ENCODE measurements at regions not wholly inside any gene's neighbourhood (a gene's known extent, or its start where the extent isn't known, plus 50 kb on each side); places are given as distances from the start of the nearest gene placed in this dataset.

DNA sequence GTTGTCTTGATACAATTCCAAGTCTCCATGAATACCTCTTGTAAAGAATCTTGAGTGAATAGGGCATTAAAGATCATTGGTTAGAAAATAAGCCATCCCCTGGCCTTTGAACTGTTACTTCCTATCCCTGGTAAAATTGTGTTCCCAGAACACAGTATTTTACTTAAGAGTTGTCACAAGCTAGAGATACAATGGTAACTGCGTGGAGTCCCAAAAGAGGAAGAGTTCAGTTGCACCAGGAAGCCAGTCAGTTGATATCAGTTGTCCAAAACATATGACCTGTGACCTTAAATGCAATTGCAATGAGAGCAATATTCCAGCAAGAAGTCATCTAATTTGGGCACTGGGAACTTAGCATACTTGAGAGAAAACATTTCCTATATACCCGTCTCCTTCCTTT, 117.3 kb downstream of the NEDD1 start:
- H3K4me3 Mint-ChIP-seq (ENCODE audit: unreplicated experiment) = no peak overlapping the region
- no peak for TF ChIP-seq EZH2 (IDR thresholded peaks at IDR 0.05; ENCODE audit: insufficient read depth, low read length)
- TF ChIP-seq, protein P1, sequence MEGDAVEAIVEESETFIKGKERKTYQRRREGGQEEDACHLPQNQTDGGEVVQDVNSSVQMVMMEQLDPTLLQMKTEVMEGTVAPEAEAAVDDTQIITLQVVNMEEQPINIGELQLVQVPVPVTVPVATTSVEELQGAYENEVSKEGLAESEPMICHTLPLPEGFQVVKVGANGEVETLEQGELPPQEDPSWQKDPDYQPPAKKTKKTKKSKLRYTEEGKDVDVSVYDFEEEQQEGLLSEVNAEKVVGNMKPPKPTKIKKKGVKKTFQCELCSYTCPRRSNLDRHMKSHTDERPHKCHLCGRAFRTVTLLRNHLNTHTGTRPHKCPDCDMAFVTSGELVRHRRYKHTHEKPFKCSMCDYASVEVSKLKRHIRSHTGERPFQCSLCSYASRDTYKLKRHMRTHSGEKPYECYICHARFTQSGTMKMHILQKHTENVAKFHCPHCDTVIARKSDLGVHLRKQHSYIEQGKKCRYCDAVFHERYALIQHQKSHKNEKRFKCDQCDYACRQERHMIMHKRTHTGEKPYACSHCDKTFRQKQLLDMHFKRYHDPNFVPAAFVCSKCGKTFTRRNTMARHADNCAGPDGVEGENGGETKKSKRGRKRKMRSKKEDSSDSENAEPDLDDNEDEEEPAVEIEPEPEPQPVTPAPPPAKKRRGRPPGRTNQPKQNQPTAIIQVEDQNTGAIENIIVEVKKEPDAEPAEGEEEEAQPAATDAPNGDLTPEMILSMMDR (IDR thresholded peaks at IDR 0.05; ENCODE audit: insufficient read depth, low read depth, low read length) = no peak
- no peaks in the 10 kb centered on the region for H3K36me3 Mint-ChIP-seq (ENCODE audit: low read depth, unreplicated experiment)
- Histone ChIP-seq H3K9me3 (ENCODE audit: insufficient read depth, low read depth, low read length) (no peaks in the 10 kb centered on the region), H3K4me2 (ENCODE audit: low read length) (no peak overlapping the region), H3K27me3 (ENCODE audit: insufficient read depth, low read length) (no peaks in the 10 kb centered on the region), H3K9ac (ENCODE audit: low read length) (no peak overlapping the region), H3K36me3 (ENCODE audit: insufficient read depth, low read length) (no peaks in the 10 kb centered on the region), H3K27ac (ENCODE audit: low read depth, low read length) (no peak overlapping the region), H3K4me1 (ENCODE audit: insufficient read depth, low read length) (no peaks in the 10 kb centered on the region), H4K20me1 (ENCODE audit: insufficient read depth, low read length) (no peaks in the 10 kb centered on the region), H3K4me3 (ENCODE audit: insufficient read depth, low read depth, low read length) (no peak overlapping the region), H2AFZ (ENCODE audit: low read depth, low read length) (no peak overlapping the region), H3K79me2 (ENCODE audit: insufficient read depth, low read length) (no peaks in the 10 kb centered on the region)
- FAIRE-seq = no peak
- H3K27ac Mint-ChIP-seq (ENCODE audit: unreplicated experiment) = no peak overlapping the region
- no peaks in the 10 kb centered on the region for H3K9me3 Mint-ChIP-seq (ENCODE audit: unreplicated experiment)
- no peak for DNase-seq (ENCODE audit: low read depth)
- H3K27me3 Mint-ChIP-seq (ENCODE audit: low read depth, unreplicated experiment) = no peaks in the 10 kb centered on the region
- H3K4me1 Mint-ChIP-seq (ENCODE audit: low read depth, unreplicated experiment) = no peaks in the 10 kb centered on the region

DNA sequence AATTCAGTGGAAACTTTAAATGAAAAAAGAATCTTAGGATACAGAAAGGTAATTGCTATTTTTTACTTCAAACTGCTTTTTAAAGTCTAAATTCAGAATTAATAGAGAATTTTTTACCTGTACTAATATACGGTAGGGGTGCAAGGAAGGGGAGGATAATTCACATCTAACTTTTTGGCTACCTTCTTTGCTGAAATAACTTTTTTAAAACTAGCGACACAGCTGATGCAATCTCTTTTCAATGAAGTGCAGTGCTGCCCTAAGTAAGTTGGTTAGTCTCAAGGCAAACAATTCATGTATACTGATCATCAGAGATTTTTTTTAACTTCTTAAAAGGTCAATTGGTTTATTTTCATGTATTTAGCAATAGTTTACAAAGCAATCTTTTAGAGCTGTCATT, 119.8 kb downstream of the NEDD1 start:
- no peaks in the 10 kb centered on the region for H3K79me2 ChIP-seq (ENCODE audit: insufficient read depth, low read length)

DNA sequence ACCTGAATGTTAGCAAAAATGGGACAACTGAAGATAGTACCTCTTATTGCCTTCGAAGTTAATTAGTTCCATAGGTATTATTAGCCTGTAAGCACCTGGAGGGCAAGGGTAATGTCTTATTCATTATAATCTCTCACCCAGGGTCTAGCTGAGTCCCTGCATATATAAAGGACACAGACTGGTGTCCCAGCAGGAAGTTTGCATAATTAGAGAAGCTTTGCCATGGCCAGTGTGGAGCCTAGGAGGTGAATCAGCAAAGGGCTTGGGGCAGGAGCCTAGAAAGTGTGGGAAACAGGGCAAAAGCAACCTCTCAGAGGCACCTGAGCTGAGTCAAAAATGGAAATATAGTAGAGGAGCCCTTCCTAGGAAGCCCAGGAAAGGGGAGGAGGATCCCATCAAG, 120.4 kb downstream of the NEDD1 start:
- Mint-ChIP-seq H3K27me3 (ENCODE audit: low read depth, unreplicated experiment) (no peaks in the 10 kb centered on the region), H3K36me3 (ENCODE audit: low read depth, unreplicated experiment) (no peaks in the 10 kb centered on the region), H3K4me1 (ENCODE audit: low read depth, unreplicated experiment) (no peaks in the 10 kb centered on the region), H3K4me3 (ENCODE audit: unreplicated experiment) (no peak overlapping the region), H3K9me3 (ENCODE audit: unreplicated experiment) (no peaks in the 10 kb centered on the region), H3K27ac (ENCODE audit: unreplicated experiment) (no peak overlapping the region)
- Histone ChIP-seq H3K4me1 (ENCODE audit: insufficient read depth, low read length) (no peaks in the 10 kb centered on the region), H2AFZ (ENCODE audit: low read depth, low read length) (no peak overlapping the region), H3K27ac (ENCODE audit: low read depth, low read length) (no peak overlapping the region), H4K20me1 (ENCODE audit: insufficient read depth, low read length) (no peaks in the 10 kb centered on the region), H3K4me3 (ENCODE audit: insufficient read depth, low read depth, low read length) (no peak overlapping the region), H3K9ac (ENCODE audit: low read length) (no peak overlapping the region), H3K36me3 (ENCODE audit: insufficient read depth, low read length) (no peaks in the 10 kb centered on the region), H3K79me2 (ENCODE audit: insufficient read depth, low read length) (no peaks in the 10 kb centered on the region), H3K9me3 (ENCODE audit: insufficient read depth, low read depth, low read length) (no peaks in the 10 kb centered on the region), H3K27me3 (ENCODE audit: insufficient read depth, low read length) (no peaks in the 10 kb centered on the region), H3K4me2 (ENCODE audit: low read length) (no peak overlapping the region)
- FAIRE-seq = no peak
- TF ChIP-seq EZH2 (IDR thresholded peaks at IDR 0.05; ENCODE audit: insufficient read depth, low read length) = no peak
- TF ChIP-seq, protein P1 (IDR thresholded peaks at IDR 0.05; ENCODE audit: insufficient read depth, low read depth, low read length) = no peak
- DNase-seq (ENCODE audit: low read depth) = no peak

More for the DNA sequence above, 119.8 kb downstream of the NEDD1 start:
- H3K36me3 ChIP-seq (ENCODE audit: insufficient read depth, low read length) = no peaks in the 10 kb centered on the region
- H3K36me3 Mint-ChIP-seq (ENCODE audit: low read depth, unreplicated experiment) = no peaks in the 10 kb centered on the region
- no peaks in the 10 kb centered on the region for H3K9me3 Mint-ChIP-seq (ENCODE audit: unreplicated experiment)
- no peaks in the 10 kb centered on the region for H3K9me3 ChIP-seq (ENCODE audit: insufficient read depth, low read depth, low read length)
- FAIRE-seq (no peak), DNase-seq (ENCODE audit: low read depth) (no peak)
- no peak overlapping the region for H3K27ac ChIP-seq (ENCODE audit: low read depth, low read length)
- H2AFZ ChIP-seq (ENCODE audit: low read depth, low read length) = no peak overlapping the region
- no peak for TF ChIP-seq EZH2 (IDR thresholded peaks at IDR 0.05; ENCODE audit: insufficient read depth, low read length)
- TF ChIP-seq, protein P1 (IDR thresholded peaks at IDR 0.05; ENCODE audit: insufficient read depth, low read depth, low read length) = no peak
- H3K4me3 ChIP-seq (ENCODE audit: insufficient read depth, low read depth, low read length) = no peak overlapping the region
- H3K27ac Mint-ChIP-seq (ENCODE audit: unreplicated experiment) = no peak overlapping the region
- no peak overlapping the region for H3K4me2 ChIP-seq (ENCODE audit: low read length)
- H3K27me3 ChIP-seq (ENCODE audit: insufficient read depth, low read length) = no peaks in the 10 kb centered on the region
- no peaks in the 10 kb centered on the region for H3K4me1 Mint-ChIP-seq (ENCODE audit: low read depth, unreplicated experiment)
- H3K27me3 Mint-ChIP-seq (ENCODE audit: low read depth, unreplicated experiment) = no peaks in the 10 kb centered on the region
- H4K20me1 ChIP-seq (ENCODE audit: insufficient read depth, low read length) = no peaks in the 10 kb centered on the region
- H3K9ac ChIP-seq (ENCODE audit: low read length) = no peak overlapping the region
- H3K4me3 Mint-ChIP-seq (ENCODE audit: unreplicated experiment) = no peak overlapping the region
- H3K4me1 ChIP-seq (ENCODE audit: insufficient read depth, low read length) = no peaks in the 10 kb centered on the region
